Activated CD4-positive, CD25-positive, alpha-beta regulatory T cell treated with anti-CD3 and anti-CD28 coated beads, Interleukin-2, amount 50 U/mL, for 16 hours (primary cell): ENCODE measurements at regions not wholly inside any gene's neighbourhood (a gene's known extent, or its start where the extent isn't known, plus 50 kb on each side); places are given as distances from the start of the nearest gene placed in this dataset.

Experiments
- DNase-seq: peaks from one replicate; pipeline ENCODE4 v3.0.0-alpha.2; 2020; ENCODE audit warnings: low read depth, low spot score

- no peak for DNase-seq
Observed at GRCh38 chr5:173781432-173781815, 106.7 kb upstream of the CPEB4 start.

DNA sequence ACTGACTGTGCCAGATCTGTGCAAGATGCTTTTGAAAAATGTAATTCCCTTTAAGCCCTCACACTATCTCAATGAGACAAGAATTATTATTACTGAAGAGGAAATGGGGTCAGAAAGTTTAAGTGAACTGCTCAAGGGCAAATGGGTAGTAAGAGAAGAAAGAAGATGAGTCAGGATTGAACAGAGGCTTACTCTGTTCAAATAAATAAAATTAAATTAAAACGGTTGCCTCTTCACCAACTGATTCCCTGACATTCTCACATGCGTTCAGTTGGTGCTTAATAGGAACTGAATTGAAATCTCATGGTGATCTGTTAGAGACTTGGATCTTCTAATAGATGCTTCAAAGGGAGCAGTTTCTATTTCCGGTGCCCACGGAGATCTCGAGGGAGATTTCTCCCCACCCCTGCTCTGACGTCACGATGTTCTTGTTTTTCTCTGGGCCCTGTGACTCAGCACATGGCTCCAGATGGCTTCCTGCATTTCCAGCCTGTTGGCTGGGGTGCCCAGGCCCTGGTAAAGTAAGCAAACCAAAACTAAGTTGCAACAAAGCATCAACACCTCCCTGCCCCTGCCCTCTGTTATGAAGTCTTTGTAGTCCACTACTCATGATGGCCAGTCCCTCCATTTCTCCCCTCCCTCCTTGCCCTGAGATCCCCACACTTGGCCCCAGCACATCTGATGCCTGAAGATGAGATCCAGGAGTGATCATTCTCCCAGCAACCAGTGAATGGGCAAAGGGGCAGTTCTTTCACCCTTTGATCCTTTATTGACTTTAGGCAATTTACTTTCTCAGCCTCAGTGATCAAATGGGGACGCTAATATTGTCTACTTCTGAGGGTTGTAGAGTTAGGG, 106.1 kb upstream of the CPEB4 start:
- DNase-seq = peak; percentile 45

GRCh38 chr5:173782671-173783101, 105.5 kb upstream of the CPEB4 start:
- no peak for DNase-seq

- DNase-seq = no peak
Observed at GRCh38 chr5:173783371-173783770, 104.8 kb upstream of the CPEB4 start.

DNA sequence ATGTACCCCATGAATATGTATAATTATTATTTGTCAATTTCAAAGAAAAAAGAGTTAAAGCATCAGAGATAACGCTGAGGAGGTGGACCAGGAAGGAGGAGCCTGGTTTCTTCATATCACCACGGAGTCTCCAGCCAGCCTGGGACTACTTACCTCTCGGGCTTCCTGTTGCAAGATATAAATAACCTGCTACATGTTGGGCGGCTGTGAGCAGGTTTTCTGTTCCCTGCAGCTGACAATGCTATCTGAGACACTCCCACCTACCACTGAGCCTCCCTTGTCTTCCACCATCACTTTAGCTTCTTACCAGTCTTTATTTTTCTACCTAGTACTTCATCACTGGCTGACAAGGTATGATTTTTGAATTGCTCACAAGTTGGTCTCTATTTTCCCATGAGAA, 102.7 kb upstream of the CPEB4 start:
- no peak for DNase-seq

GRCh38 chr5:173785866-173786265, 102.3 kb upstream of the CPEB4 start:
- no peak for DNase-seq

GRCh38 chr5:173786286-173787187, 101.6 kb upstream of the CPEB4 start:
- no peak for DNase-seq

- no peak for DNase-seq
Observed at GRCh38 chr5:173789031-173789920, 98.9 kb upstream of the CPEB4 start.

DNA sequence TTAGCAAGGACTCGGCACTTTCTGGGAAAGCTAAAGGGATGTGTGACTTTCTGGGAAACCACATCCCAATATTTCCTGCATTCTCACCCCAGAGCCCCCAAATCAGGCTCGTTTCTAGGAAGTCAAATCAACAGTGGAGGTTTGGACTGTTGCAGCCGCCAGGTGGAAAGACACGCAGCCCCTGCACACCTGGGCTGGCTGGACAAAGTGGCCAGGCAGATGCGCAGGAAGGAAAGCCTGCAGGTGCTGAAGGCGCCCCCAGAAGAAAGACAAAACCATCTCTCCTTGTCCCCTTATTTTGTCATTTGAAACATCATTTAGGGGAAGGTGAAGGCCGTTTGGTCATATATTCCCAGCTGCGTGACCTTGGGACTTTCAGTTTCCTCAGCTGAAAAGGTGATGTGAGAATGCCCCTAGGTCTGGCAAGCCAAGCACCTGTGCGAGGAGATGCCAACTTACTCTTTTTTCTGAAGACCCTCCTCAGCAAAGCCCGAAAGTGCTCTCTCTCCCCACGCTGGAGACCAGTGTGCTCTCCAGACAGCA, 97.9 kb upstream of the CPEB4 start:
- no peak for DNase-seq

DNA sequence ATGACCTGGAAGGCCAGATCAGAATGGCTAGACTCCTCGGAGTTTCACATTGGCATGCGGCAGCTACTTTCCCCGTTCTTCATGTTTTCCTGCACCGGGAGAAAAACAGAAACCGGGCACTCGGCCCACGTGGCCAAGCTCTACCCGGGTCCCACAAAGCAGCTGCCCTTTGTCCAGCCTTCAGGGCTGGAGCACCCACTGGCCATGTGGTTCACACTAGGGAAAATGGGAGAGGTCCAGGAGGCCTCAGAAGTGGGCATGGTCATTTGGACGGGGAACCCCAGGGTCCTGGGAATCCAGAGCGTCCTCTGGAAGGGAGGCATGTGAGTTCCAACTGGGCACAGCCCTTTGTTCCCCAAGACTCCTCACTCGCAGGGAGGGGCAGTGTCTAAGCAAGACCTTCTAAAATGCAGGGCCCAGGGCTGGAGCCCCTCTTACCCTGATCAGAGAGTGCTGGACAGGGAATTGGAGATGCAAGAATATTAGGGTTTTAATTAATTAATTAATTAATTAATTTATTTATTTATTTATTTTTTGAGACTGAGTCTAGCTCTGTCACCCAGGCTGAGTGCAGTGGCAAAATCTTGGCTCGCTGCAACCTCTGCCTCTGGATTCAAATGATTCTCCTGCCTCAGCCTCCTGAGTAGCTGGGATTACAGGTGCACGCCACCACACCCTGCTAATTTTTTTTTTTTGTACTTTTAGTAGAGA, 97.2 kb upstream of the CPEB4 start:
- DNase-seq = no peak

DNA sequence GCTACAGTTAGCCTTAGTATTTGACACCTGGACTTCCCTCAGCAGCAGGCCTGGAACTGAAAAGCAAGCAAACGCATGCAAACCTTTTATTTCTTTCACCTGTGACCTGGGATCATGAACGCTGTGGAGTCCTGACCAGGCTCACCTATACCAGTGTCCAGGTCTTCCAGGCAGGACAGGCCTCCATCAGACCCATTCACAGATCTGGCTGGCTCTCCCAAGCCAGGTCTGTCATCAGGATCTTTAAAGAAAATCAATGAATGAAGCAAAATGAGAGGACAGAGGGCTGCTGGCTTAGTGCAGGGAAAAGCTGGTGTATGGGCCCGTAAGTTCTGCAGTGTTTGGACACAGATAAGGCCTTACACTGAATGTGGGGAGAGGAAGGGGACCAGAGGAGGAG, 96.3 kb upstream of the CPEB4 start:
- no peak for DNase-seq

- no peak for DNase-seq
Observed at GRCh38 chr5:173792781-173793547, 95.2 kb upstream of the CPEB4 start.

DNA sequence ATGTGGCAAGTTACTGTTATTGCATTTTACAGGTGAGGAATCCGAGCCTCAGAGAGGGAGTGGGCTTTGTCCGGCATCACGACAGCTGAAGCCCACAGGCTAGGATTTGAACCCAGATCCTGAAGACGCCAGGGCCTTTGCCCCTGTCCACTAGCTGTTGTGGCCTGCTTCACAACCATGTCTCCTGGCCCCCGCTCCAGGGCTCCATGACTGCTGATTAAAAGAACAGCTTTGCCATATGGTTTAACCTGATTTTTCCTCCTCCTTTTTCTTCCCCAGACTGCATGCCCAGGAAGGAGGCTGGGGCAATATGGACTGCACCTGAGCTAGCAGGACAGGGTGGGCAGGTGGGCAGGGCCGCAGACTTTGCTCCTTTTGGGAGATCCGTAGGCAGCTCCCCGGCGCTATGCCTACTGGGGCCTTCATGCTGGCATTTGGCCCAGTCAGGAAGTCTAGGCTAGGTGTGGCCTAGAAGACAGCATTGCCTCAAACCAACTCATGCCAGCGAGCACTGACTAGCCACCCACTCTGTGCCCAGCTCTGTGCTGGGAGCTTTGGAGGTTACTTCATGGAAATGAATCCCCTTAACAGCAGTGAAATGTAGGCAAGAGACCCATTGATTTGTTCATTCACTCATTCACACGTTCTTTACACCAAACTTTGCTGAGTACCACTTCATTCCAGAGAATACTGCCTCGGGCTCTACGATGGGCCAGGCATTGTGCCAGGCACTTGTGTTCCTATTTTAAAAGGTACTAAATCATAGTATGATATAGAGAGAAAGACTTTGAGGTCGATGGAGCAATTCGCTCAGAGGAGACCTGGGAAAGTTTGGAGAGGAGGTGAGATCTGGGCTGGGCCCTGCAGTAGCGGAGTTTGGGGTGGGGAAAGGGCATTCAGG, 94.3 kb upstream of the CPEB4 start:
- no peak for DNase-seq

DNA sequence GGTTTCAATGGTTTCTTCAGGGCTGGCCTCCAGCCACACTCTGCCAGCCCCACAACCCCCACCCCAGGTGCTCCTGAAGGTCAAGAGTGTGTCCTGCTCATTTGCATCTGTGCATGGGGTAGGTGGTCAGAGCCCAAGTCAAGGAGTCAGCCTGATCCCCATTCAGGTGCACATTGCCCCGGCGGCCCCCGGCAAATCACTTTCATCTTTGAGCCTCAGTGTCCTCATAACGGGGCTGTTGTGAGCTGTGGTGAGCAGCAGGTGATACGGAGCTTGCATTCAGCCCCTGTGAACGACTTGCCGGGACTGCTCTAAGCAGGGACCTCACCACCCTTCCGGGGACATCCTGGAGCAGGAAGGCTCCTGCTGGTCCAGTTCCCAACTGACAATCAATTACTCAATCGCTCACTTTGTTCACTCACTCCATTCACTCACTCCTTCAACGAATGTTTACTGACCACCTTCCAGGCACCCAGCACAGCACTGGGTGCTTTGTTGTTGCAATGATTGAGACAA, 93.2 kb upstream of the CPEB4 start:
- no peak for DNase-seq

DNA sequence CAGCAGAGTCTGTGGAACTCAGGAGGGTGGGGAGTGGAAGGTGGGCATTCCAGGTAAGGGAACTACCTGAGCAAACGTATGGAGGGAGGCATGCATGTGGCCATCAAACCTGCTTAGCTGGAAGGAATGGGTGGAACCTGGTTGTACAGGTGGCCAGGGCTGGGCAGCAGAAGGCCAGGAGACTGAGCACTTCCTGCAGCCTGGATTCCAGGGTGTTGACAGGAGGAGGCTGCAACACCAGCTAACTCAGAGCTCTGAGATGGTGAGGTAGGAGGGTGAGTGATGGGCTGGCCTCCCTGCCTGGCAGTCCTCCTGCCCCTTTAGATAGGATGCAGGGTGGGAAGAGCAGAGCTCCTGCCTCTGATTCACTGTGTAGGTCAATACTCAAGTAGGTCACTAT, 92.5 kb upstream of the CPEB4 start:
- DNase-seq = no peak

DNA sequence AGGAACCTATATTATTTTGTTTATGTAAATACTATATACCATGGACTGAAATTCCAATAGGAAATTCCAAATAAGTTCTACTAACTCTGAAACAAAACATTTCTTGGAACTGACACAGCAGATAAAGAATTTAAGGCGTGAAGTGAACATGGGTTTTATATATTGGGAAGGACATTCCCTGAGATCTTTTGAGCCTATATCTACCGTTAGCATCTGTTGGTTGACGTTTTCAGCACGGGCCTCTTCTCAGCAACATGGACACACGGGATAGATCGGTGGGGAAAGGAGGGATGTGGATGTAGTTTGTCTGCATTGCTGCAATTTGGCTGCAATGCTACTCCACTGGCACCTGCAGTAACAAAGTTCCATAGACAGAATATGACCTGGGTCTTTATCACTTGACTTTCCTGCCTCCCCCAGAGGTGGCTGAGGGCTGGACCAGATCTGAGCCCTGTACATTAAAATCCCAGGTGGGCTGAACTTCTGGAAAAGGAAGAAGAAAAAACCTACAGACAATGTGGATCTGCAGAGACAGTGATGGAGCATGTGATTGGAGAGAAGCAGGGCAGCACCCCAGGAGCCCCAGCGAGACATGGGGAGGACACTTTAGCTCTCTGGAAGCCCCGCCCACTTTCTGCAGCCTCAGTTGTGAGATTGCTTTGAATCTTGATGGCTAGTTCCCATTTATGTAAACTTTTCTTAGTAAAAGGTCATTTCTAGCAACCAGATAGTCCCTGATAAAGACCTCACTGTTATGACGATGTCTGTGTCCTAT, 91.2 kb upstream of the CPEB4 start:
- DNase-seq = no peak

DNA sequence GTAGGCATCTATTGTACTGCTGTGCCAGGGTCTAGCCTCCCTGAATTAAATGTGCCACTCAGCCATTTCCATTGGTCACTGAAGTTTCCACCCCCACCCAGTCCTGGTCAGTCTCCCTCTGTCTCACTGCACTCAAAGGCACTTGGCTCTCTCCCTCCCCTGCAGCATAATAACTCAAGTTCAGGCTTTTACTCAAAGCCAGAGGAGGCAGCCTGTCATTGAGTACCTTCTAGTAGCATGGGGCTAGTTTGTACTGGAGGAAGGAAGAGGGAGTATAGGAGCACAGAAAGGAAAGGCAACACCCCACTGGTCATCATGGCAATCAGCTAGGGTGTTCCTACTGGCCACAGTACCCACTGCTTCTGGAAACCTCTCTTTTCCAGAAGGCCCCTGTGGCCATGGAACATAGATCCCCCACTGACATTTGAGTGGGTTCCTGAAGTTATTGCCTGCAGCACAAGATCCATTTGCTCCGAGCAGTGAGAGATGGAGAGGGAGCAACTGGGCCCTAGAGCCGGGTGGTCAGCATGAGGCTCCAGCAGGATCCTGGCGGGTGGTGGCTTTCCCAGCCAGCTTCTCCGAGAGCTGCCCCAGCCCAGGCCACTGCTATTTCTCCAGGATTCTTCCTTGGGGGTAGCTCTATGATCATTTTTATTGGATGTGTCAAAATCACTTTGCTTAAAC, 89.9 kb upstream of the CPEB4 start:
- DNase-seq = no peak
